OCI-LY3 (cell line): ENCODE measurements at regions not wholly inside any gene's neighbourhood (a gene's known extent, or its start where the extent isn't known, plus 50 kb on each side); places are given as distances from the start of the nearest gene placed in this dataset.

Experiments used
- EZH2phosphoT487 ChIP-seq: fragments of 200-600 bp; shearing (Covaris generic); IDR thresholded peaks from 2 replicates; pipeline ENCODE4 v1.6.1; 2018; ENCODE audit warnings: antibody characterized with exemption, mixed run types, low read depth
- TF ChIP-seq, protein P1 (sequence below): fragments of 200-600, 300-600 bp; sonication (generic); IDR thresholded peaks from 2 replicates; pipeline ENCODE4 v1.5.1; 2014; ENCODE audit warnings: antibody characterized with exemption, low read length, low read depth

DNA sequence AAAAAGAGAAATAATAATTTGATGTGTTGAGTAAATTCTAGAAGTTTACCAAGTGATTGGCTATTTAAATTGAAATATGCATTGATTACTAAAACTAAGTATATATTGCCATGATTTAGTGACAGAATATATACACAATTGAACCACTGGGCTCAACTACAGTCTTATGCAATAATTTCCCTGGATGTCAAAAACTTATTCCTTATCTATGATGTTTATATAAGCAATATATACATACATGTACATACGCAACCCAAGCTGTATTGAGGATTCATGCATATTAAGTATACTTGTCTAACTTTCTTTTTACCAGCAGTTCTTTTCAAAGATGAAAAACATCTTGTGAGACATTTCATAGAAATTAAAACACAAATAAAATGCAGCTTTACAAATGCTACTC lies 165.8 kb downstream of the ZIC4 start:
- TF ChIP-seq, protein P1, sequence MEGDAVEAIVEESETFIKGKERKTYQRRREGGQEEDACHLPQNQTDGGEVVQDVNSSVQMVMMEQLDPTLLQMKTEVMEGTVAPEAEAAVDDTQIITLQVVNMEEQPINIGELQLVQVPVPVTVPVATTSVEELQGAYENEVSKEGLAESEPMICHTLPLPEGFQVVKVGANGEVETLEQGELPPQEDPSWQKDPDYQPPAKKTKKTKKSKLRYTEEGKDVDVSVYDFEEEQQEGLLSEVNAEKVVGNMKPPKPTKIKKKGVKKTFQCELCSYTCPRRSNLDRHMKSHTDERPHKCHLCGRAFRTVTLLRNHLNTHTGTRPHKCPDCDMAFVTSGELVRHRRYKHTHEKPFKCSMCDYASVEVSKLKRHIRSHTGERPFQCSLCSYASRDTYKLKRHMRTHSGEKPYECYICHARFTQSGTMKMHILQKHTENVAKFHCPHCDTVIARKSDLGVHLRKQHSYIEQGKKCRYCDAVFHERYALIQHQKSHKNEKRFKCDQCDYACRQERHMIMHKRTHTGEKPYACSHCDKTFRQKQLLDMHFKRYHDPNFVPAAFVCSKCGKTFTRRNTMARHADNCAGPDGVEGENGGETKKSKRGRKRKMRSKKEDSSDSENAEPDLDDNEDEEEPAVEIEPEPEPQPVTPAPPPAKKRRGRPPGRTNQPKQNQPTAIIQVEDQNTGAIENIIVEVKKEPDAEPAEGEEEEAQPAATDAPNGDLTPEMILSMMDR: no peak
- no peak for TF ChIP-seq EZH2phosphoT487
